K562 (cell line): ENCODE measurements at regions not wholly inside any gene's neighbourhood (a gene's known extent, or its start where the extent isn't known, plus 50 kb on each side); places are given as distances from the start of the nearest gene placed in this dataset.

ENCODE experiments used
- MXD1 ChIP-seq: fragments of 250-450 bp; sonication (Bioruptor Pico); IDR thresholded peaks from 2 replicates; pipeline ENCODE4 v1.8.0; 2021; ENCODE audit warnings: borderline replicate concordance, mild to moderate bottlenecking, moderate library complexity; ENCODE audit not compliant: poor library complexity, severe bottlenecking
- NR2C2 ChIP-seq, 2 experiments: fragments of 200-800 bp in 1 of 2; sonication (Bioruptor generic) in 1 of 2; sonication (generic) in 1 of 2; formaldehyde crosslinking in 1 of 2; IDR thresholded peaks; 2 replicates each; pipeline versions ENCODE4 v1.6.1 to v1.8.0; 2016 to 2022; ENCODE audit warnings: mild to moderate bottlenecking in 1 of 2, missing compliant biosample characterization in 1 of 2, missing genetic modification characterization in 1 of 2, missing genetic modification reagents in 1 of 2
- PCBP1 ChIP-seq: fragments of 200-400 bp; formaldehyde crosslinking; IDR thresholded peaks from 2 replicates; pipeline ENCODE4 v1.6.1; 2018; ENCODE audit warnings: mild to moderate bottlenecking, low read depth, low read length; ENCODE audit not compliant: poor library complexity, severe bottlenecking
- ZBTB40 ChIP-seq, 2 experiments: fragments of 450-650 bp in 1 of 2; sonication (generic) in 1 of 2; formaldehyde crosslinking in 1 of 2; IDR thresholded peaks; 2 replicates each; pipeline versions ENCODE4 v1.7.1 to v1.9.0; 2016 to 2022; ENCODE audit warnings: inconsistent platforms in 1 of 2, mild to moderate bottlenecking in 1 of 2, missing genetic modification reagents in 1 of 2

GRCh38 chr7:32410545-32410944, 79.6 kb downstream of the LSM5 start (continued):
- TF ChIP-seq ZBTB40 (IDR thresholded peaks at IDR 0.05), result no peak
- TF ChIP-seq ZBTB40 (CRISPR knock-in tag; IDR thresholded peaks at IDR 0.05), result no peak
- TF ChIP-seq MXD1, result no peak
- no peak for TF ChIP-seq NR2C2 (CRISPR knock-in tag; IDR thresholded peaks at IDR 0.05)
- no peak for TF ChIP-seq NR2C2 (tag; IDR thresholded peaks at IDR 0.05)
- no peak for TF ChIP-seq PCBP1
